Kasumi-1 (cell line): ENCODE measurements at regions not wholly inside any gene's neighbourhood (a gene's known extent, or its start where the extent isn't known, plus 50 kb on each side); places are given as distances from the start of the nearest gene placed in this dataset.
"Not testable (repeated sequence)": the region's sequence is repeated elsewhere in the genome, so short reads cannot be mapped to it uniquely, and the experiment has no call there.

ENCODE experiments used
- DNase-seq, 2 experiments: peaks; one replicate each; lab custom pipeline; 2025; lab: John Stamatoyannopoulos, UW

GRCh38 chr4:188287169-188287894 is 148.1 kb downstream of the TRIML1 start:
- no peak for DNase-seq

GRCh38 chr4:188289531-188290125 is 150.4 kb downstream of the TRIML1 start:
- no peak for DNase-seq

- DNase-seq, result no peak
These were observed 156.7 kb downstream of the TRIML1 start for GRCh38 chr4:188295899-188296298.

DNA sequence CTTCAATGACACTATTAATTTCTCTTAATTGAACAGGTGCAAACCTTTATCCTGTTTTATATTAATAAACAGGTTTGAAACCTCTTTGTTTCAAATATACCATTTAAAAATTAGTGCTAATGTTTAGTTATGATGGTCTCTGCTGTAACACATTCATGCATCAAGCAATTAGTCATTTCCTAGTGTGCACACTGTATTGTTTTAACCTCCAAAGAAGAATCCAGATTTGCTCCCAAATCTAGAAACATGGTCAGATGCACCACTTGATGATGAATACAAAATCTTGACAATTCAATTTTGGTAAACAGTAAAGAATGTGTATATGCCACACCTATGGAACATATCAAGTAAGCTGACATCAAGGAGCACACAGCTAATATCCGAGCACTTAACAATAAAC is 157.1 kb downstream of the TRIML1 start:
- DNase-seq, result no peak

- no peak for DNase-seq
These were observed 158.6 kb downstream of the TRIML1 start for GRCh38 chr4:188297873-188298272.

DNA sequence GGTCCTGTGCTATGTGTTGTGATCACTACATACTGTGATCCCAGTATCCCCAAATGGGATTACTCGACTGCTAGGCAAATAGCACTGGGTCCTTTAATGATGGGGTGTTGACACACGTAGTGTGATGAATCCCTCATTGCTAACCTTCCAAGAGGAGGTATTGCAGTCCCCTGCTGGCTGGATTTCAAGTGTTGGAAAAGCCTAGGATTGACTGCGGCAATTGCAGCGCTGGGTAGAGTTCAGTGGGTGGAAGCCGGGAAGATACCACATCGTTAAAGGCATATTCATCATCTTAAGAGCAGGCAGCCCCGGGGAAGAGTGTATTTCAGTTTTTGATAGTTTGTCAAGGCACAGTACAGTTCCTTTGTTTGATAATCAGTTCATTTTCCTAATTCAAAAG is 159.9 kb downstream of the TRIML1 start:
- DNase-seq, result no peak

GRCh38 chr4:188300385-188300784 is 161.1 kb downstream of the TRIML1 start:
- no peak for DNase-seq

DNA sequence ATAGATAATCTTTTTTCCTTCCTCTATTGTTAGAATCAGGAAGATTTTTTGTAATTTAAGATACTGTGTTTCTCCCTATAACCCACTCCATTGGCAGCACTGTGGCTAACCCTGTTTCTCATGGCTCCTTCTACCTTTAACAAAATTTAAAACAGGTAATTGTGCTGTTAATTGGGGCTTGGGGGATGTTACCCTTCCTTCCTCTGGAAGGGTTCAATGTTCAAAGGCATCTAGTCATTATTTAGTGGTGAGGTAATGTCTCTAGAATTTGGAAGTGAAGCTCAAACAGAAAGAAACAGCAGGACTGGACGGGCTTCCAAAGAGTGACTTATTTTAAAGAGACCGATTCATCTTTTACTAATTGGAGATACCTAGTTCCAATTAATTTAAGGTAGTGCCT is 166.4 kb downstream of the TRIML1 start:
- DNase-seq, result no peak

GRCh38 chr4:188307591-188307990 is 168.3 kb downstream of the TRIML1 start:
- DNase-seq, result no peak

DNA sequence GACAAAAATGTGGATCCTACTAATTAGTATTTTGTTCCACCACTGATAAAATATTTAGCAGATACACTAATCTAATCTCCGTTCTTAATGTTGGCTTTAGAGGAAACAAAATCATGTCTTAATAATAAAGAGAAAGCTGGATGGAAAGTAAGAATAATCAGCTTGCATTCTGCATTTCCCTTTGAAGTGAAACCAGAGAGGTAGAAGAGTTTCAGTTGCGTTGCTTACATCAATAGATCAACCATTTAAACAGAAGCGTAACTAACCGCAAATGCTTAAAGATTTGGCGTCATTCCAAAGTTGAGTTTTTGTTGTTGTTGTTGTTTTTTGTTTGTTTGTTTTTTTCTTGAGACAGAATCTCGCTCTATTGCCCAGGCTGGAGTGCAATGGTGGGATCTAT is 168.9 kb downstream of the TRIML1 start:
- no peak for DNase-seq

GRCh38 chr4:188316391-188316790 is 177.2 kb downstream of the TRIML1 start:
- DNase-seq, result no peak

- no peak for DNase-seq
These were observed 189.7 kb downstream of the TRIML1 start for GRCh38 chr4:188328966-188329365.

DNA sequence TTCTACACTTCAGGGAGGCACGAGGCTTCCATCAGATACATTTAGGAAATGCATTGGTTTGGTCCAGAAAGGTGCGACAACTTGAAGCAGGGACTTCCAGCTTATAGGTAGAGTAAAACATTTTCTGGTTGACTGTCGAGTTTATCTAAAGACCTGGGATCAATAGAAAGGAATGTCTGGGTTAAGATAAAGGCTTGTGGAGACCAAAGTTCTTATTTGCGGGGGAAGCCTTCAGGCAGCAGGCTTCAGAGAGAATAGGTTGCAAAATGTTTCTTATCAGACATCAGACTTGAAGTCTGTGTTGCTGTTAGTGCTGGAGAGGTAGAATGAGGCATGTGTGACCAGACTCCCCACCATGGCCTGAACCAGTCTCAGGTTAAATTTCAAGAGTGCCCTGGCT is 190.3 kb downstream of the TRIML1 start:
- DNase-seq, result no peak

- no peak for DNase-seq
These were observed 193.0 kb downstream of the TRIML1 start for GRCh38 chr4:188332265-188332664.

DNA sequence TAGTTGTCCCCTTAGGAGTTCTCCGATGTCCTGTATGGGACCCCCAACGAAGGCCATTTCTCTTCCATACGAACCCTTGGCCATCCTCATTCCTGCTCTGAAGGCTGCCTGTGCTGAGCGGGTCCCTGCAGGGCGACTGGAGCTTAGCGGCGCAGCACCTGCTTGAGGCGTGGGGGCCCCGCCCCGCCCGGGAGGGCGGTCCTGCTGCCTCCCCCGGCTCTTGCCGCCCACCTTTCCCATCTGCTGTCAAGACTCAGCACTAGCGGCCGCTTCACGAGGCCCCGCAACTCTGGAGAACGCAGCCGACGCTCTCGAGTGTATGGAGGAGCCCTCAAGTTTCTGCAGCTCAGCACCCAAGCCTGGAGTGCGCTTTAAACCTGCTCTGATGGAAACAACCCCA is 197.7 kb downstream of the TRIML1 start:
- DNase-seq, result no peak

DNA sequence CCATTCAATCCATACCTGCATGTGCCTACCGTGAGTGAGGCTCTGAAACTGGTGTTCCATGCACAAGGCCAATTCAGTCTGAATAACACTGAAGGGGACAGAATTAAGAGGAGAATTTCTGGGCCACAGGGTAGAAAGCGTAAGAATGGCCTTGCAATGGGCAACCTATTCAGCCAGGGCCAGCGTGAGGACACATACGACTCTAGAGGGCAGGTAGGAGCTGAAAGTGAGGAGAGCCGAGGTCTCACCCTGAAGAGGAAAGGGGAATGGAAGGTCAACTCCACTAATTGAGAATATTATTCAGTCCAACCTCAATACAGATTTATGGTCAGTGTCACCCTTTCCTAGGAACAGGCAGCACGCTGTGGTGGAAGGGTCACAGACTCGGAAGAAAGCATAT is 202.2 kb downstream of the TRIML1 start:
- DNase-seq, result no peak

- no peak for DNase-seq
These were observed 207.0 kb downstream of the TRIML1 start for GRCh38 chr4:188346171-188346809.

DNA sequence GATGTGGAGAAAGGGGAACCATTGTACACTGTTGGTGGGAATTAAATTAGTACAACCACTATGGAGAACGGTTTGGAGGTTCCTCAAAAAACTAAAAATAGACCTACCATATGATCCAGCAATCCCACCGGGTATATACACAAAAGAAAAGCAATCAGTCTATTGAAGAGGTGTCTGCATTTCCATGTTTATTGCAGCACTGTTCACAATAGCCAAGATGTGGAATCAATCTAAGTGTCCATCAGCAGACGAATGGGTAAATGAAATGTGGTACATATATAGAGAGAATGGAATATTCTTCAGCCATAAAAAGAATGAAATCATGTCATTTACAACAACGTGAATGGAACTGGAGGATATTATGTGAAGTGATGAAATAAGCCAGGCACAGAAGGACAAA is 208.1 kb downstream of the TRIML1 start:
- DNase-seq, result no peak

DNA sequence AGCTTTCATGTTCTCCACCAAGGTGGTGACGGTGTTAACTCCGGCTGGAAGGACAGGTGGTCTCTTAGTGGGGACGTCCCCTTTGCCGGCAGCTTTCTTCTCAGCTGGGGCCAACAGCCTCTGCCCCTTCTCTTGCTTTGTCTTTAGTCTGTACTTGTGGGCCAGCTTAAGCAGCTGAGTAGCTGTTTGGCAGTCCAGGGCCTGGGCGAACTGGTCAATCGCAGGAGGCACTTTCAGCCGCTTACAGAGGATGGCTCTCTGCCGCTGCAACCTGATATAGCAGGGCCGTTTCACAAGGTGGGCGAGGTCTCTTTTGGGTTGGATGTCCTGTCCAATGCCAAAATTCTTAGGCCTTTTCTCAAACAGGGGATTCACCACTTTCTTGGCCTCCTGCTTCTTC is 210.3 kb downstream of the TRIML1 start:
- not testable (repeated sequence) for DNase-seq

- no peak for DNase-seq
These were observed 224.0 kb downstream of the TRIML1 start for GRCh38 chr4:188363196-188363595.

GRCh38 chr4:188370777-188371176 is 231.5 kb downstream of the TRIML1 start:
- no peak for DNase-seq

DNA sequence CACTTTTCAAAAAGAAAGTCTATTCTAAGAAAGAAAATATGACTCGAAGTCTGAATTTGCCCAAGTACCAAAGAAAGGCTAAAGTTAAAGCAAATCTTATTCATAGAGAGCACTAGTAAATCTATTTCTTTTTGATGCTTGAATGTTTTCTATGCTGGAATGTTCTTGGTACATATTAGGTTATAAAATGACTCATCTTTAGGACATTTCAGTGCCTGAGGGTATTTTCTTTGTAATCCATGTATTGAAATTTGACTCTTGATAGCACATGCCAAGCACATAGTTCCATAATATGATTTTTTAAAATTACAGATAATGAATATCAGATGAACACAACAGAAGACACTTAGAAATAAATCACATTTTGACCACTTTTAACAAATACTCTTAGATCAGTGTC is 232.8 kb downstream of the TRIML1 start:
- DNase-seq, result no peak

DNA sequence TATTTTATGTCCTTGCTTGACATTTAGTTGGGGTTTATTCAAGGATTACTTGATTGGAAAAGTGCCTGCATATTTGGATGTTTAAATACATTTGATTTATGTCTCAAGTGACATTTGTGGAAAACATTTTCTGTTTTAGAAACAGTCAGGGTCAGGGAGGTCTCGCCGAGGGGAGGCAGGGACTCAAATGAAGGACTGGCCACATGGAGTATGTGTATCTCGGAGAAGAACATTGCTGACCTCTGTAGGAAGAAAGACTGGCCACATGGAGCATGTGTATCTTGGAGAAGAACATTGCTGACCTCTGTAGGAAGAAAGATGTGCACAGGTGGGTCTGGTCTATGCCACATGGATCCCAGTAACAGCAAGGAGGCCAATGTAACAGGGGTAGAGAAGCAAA is 233.6 kb downstream of the TRIML1 start:
- no peak for DNase-seq

DNA sequence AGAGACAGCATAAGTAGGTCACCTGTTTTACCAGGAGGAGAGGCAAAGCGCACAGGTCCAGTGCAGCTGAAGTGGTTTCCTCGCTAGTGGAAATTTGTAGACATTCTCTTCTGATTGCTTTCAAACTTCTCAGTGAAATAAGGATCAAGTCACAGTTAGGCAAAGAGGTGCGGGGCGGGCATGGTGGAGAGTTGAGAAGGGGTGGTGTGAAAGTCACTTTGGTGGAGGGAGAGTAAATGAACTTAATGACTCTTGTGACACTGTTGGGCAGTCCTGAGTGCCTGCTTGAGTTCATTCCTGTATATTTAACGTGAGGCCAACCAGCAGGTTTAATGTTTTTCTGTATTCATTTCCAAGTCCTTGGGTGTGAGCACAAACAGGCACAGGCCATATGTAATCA is 235.6 kb downstream of the TRIML1 start:
- DNase-seq, result no peak
